Neural cell (in vitro differentiated cells): ENCODE measurements at regions not wholly inside any gene's neighbourhood (a gene's known extent, or its start where the extent isn't known, plus 50 kb on each side); places are given as distances from the start of the nearest gene placed in this dataset.

Experiments used
- CTCF ChIP-seq: fragments of 450-650 bp; IDR thresholded peaks from 2 replicates; pipeline ENCODE4 v1.5.1; 2014; ENCODE audit warnings: antibody characterized with exemption, mild to moderate bottlenecking, moderate library complexity; ENCODE audit not compliant: poor library complexity, severe bottlenecking
- EP300 ChIP-seq: fragments of 450-650 bp; conservative IDR thresholded peaks from 2 replicates; pipeline ENCODE4 v1.6.1; 2014; ENCODE audit warnings: antibody characterized with exemption, mild to moderate bottlenecking, moderate library complexity; ENCODE audit not compliant: poor library complexity, severe bottlenecking
- EZH2 ChIP-seq: fragments of 200-600, 300-800 bp; shearing (Covaris generic), sonication (generic); IDR thresholded peaks from 2 replicates; pipeline ENCODE4 v1.6.1; 2014; ENCODE audit warnings: antibody characterized with exemption, low read length, borderline replicate concordance, mild to moderate bottlenecking; ENCODE audit not compliant: insufficient read depth, poor library complexity, severe bottlenecking
- MXI1 ChIP-seq: fragments of 450-650 bp; conservative IDR thresholded peaks from 2 replicates; pipeline ENCODE4 v1.6.1; 2014; ENCODE audit warnings: antibody characterized with exemption, mild to moderate bottlenecking; ENCODE audit not compliant: poor library complexity, severe bottlenecking
- POLR2AphosphoS5 ChIP-seq: IDR thresholded peaks from 2 replicates; pipeline ENCODE4 v1.6.1; 2012
- RAD21 ChIP-seq: fragments of 450-650 bp; conservative IDR thresholded peaks from 2 replicates; pipeline ENCODE4 v1.6.1; 2014; ENCODE audit warnings: antibody characterized with exemption, mild to moderate bottlenecking, moderate library complexity
- REST ChIP-seq: IDR thresholded peaks from 2 replicates; pipeline ENCODE4 v1.6.1; 2012; ENCODE audit warnings: borderline replicate concordance
- TAF1 ChIP-seq: IDR thresholded peaks from 2 replicates; pipeline ENCODE4 v1.6.1; 2012; ENCODE audit warnings: low read depth

GRCh38 chr9:79257790-79258351 lies 313.9 kb upstream of the TLE4 start:
- TF ChIP-seq MXI1 (no peak), CTCF (no peak), POLR2AphosphoS5 (no peak), RAD21 (no peak), EZH2 (no peak), TAF1 (no peak), REST (no peak), EP300 (no peak)
